H1 (cell line): ENCODE measurements at regions not wholly inside any gene's neighbourhood (a gene's known extent, or its start where the extent isn't known, plus 50 kb on each side); places are given as distances from the start of the nearest gene placed in this dataset.

Experiments
- ASH2L ChIP-seq: fragments of 200-600, 300-600 bp; sonication (generic); IDR thresholded peaks from one replicate; pipeline ENCODE4 v1.7.1; 2017; ENCODE audit warnings: low read length
- BCL11A ChIP-seq, 2 experiments: IDR thresholded peaks; one replicate each; pipeline ENCODE4 v1.6.1; 2011; ENCODE audit warnings: low read depth in 2 of 2, low read length in 2 of 2, mild to moderate bottlenecking in 2 of 2
- FOSL1 ChIP-seq: IDR thresholded peaks from 2 replicates; pipeline ENCODE4 v1.6.1; 2011; ENCODE audit warnings: mild to moderate bottlenecking, low read depth, low read length, moderate library complexity; ENCODE audit not compliant: insufficient read depth
- HDAC6 ChIP-seq: IDR thresholded peaks from one replicate; pipeline ENCODE4 v1.7.1; 2012; ENCODE audit warnings: low read depth, mild to moderate bottlenecking, inconsistent platforms, low read length, moderate library complexity
- JUN ChIP-seq: IDR thresholded peaks from 2 replicates; pipeline ENCODE4 v1.6.1; 2011; ENCODE audit warnings: low read depth, mild to moderate bottlenecking, improper control_type of control experiment, low read length
- KDM4A ChIP-seq: IDR thresholded peaks from one replicate; pipeline ENCODE4 v1.7.1; 2012; ENCODE audit warnings: low read depth, mild to moderate bottlenecking, moderate library complexity, low read length, inconsistent platforms; ENCODE audit not compliant: severe bottlenecking
- KDM5A ChIP-seq: fragments of 200-600 bp; IDR thresholded peaks from 2 replicates; pipeline ENCODE4 v1.7.1; 2012; ENCODE audit warnings: mild to moderate bottlenecking, low read length, inconsistent platforms, mixed read lengths
- POLR2AphosphoS5 ChIP-seq: IDR thresholded peaks from 2 replicates; pipeline ENCODE4 v1.6.1; 2011; ENCODE audit warnings: low read depth, low read length
- RXRA ChIP-seq: IDR thresholded peaks from 2 replicates; pipeline ENCODE4 v1.6.1; 2011; ENCODE audit warnings: low read depth, mild to moderate bottlenecking, low read length, moderate library complexity; ENCODE audit not compliant: insufficient read depth
- SIRT6 ChIP-seq: IDR thresholded peaks from one replicate; pipeline ENCODE4 v1.7.1; 2012; ENCODE audit warnings: low read length, inconsistent platforms

DNA sequence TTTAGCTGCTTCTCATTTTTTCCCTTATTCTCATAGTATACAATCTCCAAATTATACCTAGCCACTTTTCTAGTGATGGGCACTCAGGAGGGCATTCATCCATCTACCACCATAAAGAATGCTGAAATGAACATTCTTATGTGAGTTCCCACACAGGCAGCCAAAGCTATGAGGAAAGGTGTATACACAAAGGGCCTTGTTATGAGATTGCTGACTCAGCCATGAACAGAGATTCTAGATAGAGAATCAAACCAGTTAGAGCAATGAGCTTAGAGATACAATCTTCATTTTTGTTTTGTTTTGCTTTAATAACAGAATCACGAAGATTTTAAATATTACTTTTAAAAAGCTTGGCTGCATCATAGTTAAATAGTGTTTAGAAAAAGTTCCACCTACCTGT, 54.8 kb upstream of the TNKS2 start (continued):
- TF ChIP-seq POLR2AphosphoS5 (no peak), JUN (no peak), ASH2L (no peak), HDAC6 (no peak), FOSL1 (no peak), RXRA (no peak), KDM5A (no peak), BCL11A (IDR thresholded peaks at IDR 0.05; ENCODE audit: low read depth in 2 of 2, low read length in 2 of 2) (no peak), SIRT6 (no peak), KDM4A (no peak)
